ENCODE measurements at regions not wholly inside any gene's neighbourhood (a gene's known extent, or its start where the extent isn't known, plus 50 kb on each side); places are given as distances from the start of the nearest gene placed in this dataset.

DNA sequence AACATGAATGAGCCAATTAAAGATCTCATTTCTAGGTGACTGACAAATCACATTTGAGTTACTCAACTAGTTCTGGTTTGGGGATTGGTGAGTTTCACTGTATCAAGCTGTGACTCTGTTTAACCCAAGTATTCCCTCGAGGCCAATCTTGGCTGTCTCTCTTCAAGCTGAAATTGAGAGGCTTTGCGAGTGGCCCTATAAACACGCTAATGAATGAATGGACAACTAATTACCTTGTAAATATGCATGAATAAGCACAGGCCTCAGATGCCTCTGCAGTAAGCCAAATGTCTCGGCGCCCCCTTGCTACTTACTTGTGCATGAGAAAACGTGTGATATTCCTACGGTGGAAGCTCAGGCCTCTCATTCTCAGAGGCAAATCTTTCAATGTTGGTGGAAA, 450.3 kb upstream of the PSMD7 start:
- DNase-seq, result no peak
- intact Hi-C loops (cut with DNase I; ENCODE audit: low total_unique reads), result no loop called here
- Histone ChIP-seq H3K36me3 (no peaks in the 10 kb centered on the region), H3K27ac (no peak overlapping the region), H3K9me3 (no peaks in the 10 kb centered on the region), H3K27me3 (replicated peaks in 1 of 7) (no peaks in the 10 kb centered on the region), H3K4me1 (no peaks in the 10 kb centered on the region), H3K4me3 (no peak overlapping the region)
- WGBS, 5 donors, result 68 to 77% (median 69%) methylated on average over 7 of the region's 7 CpGs
- TF ChIP-seq POLR2A (IDR thresholded peaks at IDR 0.05) (no peak), POLR2AphosphoS5 (IDR thresholded peaks at IDR 0.05) (no peak), CTCF (IDR thresholded peaks at IDR 0.05 in 8 of 11, conservative IDR thresholded peaks at IDR 0.05 in 3 of 11) (no peak)

GRCh38 chr16:73846007-73846330, 450.6 kb upstream of the PSMD7 start:
- no peaks in the 10 kb centered on the region for H3K4me1 ChIP-seq
- DNase-seq, result no peak
- no peaks in the 10 kb centered on the region for H3K36me3 ChIP-seq
- 88 to 95% (median 90%) methylated on average over 3 of the region's 3 CpGs for WGBS, 5 donors
- intact Hi-C loops (cut with DNase I; ENCODE audit: low total_unique reads), result no loop called here
- TF ChIP-seq POLR2A (IDR thresholded peaks at IDR 0.05) (no peak), CTCF (IDR thresholded peaks at IDR 0.05 in 8 of 11, conservative IDR thresholded peaks at IDR 0.05 in 3 of 11) (no peak), POLR2AphosphoS5 (IDR thresholded peaks at IDR 0.05) (no peak)
- H3K27me3 ChIP-seq (replicated peaks in 1 of 7), result no peaks in the 10 kb centered on the region
- H3K27ac ChIP-seq, result no peak overlapping the region
- H3K4me3 ChIP-seq, result no peak overlapping the region
- no peaks in the 10 kb centered on the region for H3K9me3 ChIP-seq

DNA sequence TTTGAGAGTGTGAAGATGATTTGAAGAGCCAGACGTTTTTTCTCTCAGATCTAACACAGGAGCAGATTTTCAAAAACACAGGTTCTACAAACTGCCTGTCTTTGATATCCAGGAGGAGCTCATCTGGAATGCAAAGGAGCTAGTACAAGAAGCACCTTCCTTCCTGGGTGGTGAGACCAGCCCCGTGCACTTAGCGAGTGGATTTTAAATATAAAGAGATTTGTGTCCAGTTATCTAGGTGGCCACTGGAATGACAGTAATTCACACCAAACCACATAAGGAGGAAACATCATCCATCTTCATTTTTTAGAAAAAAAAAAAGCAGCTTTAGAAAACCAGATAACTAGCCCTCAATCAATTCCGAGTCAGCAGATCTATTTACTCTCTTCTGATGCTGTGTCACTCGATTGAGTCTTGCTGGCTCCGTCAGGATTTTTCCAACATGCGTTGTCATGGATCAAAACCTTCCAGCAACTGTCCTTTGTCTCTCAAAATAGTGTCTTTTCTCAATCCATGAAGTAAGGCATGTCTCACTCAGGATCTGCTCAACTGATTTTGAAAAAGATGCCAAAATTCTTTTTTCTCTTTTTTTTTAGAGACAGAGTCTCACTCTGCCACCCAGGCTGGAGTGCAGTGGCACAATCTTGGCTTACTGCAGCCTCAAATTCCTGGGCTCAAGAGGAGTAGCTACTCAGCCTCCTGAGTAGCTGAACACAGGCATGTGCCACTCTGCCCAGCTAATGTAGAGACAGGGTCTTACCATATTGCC, 451.2 kb upstream of the PSMD7 start:
- Histone ChIP-seq H3K4me1 (no peaks in the 10 kb centered on the region), H3K27ac (no peak overlapping the region), H3K4me3 (no peak overlapping the region), H3K27me3 (replicated peaks in 1 of 7) (no peaks in the 10 kb centered on the region), H3K9me3 (no peaks in the 10 kb centered on the region), H3K36me3 (no peaks in the 10 kb centered on the region)
- 53 to 68% (median 65%) methylated on average over 7 of the region's 7 CpGs for WGBS, 5 donors
- TF ChIP-seq CTCF (IDR thresholded peaks at IDR 0.05 in 8 of 11, conservative IDR thresholded peaks at IDR 0.05 in 3 of 11) (no peak), POLR2AphosphoS5 (IDR thresholded peaks at IDR 0.05) (no peak), POLR2A (IDR thresholded peaks at IDR 0.05) (no peak)
- no peak for DNase-seq
- intact Hi-C loops (cut with DNase I; ENCODE audit: low total_unique reads), result no loop called here

GRCh38 chr16:73840728-73841127, 455.9 kb upstream of the PSMD7 start:
- H3K4me3 ChIP-seq, result no peak overlapping the region
- DNase-seq, result no peak
- peaks cover 0 to 9% (median 0%) of the 10 kb centered on the region in 8 donors for H3K9me3 ChIP-seq
- no peak overlapping the region for H3K27ac ChIP-seq
- TF ChIP-seq POLR2A (IDR thresholded peaks at IDR 0.05) (no peak), CTCF (IDR thresholded peaks at IDR 0.05 in 8 of 11, conservative IDR thresholded peaks at IDR 0.05 in 3 of 11) (no peak), POLR2AphosphoS5 (IDR thresholded peaks at IDR 0.05) (no peak)
- H3K36me3 ChIP-seq, result no peaks in the 10 kb centered on the region
- 68 to 90% (median 80%) methylated on average over 4 of the region's 4 CpGs for WGBS, 5 donors
- H3K4me1 ChIP-seq, result no peaks in the 10 kb centered on the region
- no peaks in the 10 kb centered on the region for H3K27me3 ChIP-seq (replicated peaks in 1 of 7)
- intact Hi-C loops (cut with DNase I; ENCODE audit: low total_unique reads), result no loop called here

All from spleen (tissue), 11 donors.